ENCODE measurements at regions not wholly inside any gene's neighbourhood (a gene's known extent, or its start where the extent isn't known, plus 50 kb on each side); places are given as distances from the start of the nearest gene placed in this dataset.
"Not testable (repeated sequence)": the region's sequence is repeated elsewhere in the genome, so short reads cannot be mapped to it uniquely, and the experiment has no call there.

DNA sequence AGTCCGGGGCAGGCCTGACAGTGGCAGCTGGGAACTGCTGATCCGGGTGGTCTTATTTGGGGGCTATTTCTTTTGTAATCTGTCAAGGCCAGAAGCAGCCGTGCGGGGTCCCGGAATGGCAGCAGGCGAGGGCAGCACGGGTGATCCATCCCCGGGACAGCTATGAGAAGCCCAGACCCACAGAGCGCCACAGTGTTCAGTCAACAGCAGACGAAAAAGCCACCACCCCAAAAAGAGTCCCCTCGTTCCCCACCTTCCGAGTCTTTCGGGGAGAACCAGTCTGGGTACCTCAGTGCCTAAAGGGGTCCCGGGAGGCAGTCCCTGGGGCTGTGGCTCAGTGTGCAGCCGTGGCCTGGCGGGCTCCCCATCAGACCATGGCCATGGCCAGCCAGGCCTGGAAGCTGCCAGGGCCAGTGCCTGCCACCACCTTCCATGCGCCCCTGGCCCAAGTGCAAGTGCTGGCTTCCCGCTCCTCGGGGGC lies 125.1 kb upstream of the KCTD7 start:
- no peak for DNase-seq (ENCODE audit: low read depth)

DNA sequence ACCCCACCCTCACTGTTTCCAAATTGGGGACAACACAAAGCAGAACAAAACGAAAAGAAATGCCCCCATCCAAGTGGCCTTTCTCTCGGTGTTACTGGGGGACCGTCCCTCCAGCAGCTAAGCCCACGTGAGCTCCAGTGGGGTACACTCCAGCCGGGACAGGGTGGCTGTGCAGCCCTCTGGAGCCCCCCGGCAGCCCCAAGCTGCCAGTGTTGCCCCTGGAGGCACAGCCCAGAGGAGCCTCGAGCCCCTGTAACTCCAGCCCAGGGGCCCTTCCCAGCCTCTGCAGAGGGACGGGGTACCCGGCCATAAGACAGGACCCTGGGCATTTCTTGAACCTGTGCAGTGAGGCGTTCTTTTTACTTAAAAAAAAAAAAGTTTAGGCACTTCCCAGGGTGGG lies 124.5 kb upstream of the KCTD7 start:
- DNase-seq (ENCODE audit: low read depth), result no peak

DNA sequence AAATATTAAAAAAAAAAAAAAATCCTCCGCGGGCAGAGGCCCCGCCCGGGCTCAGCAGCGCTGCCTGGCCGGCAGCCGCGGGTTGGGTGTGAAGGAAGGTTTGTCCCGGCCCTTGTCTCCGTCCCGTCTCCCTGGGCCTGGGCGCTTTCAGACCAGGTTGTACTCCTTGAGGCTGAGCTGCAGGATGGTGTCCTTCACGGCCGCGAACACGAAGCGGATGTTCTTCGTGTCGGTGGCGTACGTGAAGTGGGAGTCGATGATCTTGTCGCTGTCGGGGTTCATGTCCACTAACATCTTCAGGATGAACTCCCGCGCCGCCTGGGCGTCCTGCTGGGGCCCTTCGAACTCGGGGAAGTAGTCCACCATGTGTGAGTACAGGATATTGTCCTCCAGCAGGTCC lies 123.7 kb upstream of the KCTD7 start:
- DNase-seq (ENCODE audit: low read depth), result no peak

DNA sequence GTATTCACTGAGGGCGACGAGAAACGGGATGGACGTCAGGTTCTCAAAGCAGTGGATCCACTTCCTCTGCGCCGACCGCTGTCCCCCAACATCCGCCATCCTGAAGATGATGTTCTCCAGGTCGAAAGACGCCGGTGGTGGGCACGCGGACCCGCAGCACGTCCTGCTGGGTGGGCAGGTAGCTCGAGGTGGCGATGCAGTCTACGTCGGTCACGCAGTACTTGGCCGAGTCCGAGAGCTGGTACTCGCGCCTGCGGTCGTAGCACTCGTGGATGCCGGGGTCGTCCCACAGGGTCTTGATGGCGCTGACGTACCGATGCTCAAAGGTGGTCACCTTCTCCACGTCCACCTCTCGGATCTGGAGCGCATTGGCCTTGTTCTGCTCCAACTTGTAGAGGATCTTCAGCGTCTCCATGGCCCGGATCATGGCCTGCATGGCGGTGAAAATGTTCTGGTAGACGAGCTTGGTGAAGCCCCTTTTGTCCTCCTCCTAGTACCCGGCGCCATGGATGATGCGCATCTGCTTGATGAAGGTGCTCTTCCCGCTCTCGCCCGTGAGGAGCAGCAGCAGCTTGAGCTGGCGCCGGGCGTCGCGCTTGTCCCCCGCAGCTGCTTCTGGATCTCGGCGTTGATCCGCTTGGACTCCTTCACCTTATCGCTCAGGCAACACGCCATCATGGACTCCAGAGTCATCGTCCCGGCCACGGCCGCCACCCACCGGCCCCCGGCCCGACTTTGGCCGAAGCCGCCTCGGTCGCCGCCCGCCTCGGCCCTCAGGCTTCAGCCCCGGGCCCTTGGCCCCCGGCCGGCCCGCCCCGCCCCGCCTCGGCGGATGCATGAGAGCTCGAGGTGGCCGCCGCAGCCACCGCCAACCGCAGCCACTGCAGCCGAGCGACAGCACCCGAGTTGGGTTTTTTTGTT lies 122.9 kb upstream of the KCTD7 start:
- DNase-seq (ENCODE audit: low read depth), result no peak

DNA sequence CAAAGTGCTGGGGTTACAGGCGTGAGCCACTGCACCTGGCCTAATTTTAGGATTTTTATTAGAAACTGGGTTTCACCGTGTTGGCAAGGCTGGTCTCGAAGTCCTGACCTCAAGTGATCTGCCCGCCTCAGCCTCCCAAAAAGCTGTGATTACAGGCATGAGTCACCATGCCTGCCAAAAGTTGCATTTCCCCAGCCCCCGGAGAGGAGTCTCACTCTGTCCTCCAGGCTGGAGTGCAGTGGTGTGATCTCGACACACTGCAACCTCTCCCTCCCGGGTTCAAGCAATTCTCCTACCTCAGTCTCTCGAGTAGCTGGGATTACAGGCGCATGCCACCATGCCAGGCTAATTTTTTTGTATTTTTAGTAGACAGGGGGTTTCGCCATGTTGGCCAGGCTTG lies 122.0 kb upstream of the KCTD7 start:
- DNase-seq (ENCODE audit: low read depth), result not testable (repeated sequence)

DNA sequence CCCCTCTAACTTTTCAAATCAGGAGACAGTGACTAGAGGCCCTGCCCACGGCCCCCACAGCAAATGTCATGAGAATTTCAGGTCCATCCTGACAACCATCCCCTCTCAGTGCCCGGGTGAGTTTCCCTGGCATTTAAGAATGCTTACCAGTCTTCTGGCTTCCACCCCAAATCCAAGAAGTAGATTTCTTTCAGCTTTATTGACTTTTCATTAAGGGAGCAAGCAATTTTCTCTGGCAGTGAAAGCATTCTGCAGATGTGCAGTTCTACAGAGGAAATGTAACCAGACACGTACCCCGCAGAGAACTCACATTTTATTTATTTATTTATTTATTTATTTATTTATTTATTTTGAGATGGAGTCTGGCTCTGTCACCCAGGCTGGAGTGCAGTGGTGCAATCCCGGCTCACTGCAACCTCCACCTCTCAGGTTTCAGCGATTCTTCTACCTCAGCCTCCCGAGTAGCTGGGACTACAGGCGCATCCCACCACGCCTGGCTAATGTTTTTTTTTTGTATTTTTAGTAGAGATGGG lies 120.9 kb upstream of the KCTD7 start:
- no peak for DNase-seq (ENCODE audit: low read depth)

DNA sequence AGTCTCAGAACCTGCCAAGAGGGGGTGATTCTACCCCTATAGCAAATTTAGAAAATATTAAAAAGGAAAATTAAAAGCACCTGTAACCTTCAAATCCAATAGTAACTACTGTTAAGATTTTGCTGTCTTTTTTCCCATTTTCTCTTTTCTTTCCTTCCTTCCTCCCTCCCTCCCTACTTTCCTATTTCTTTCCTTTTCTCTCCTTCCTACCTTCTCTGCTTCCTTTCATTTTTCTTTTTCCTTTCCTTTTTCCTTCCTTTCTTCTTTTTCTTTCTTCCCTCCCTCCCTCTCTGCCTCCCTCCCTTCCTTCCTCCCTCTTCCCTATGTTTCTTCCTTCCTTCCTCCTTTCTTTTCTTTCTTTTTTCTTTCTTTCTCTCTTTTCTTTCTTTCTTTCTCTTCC lies 120.2 kb upstream of the KCTD7 start:
- no peak for DNase-seq (ENCODE audit: low read depth)

DNA sequence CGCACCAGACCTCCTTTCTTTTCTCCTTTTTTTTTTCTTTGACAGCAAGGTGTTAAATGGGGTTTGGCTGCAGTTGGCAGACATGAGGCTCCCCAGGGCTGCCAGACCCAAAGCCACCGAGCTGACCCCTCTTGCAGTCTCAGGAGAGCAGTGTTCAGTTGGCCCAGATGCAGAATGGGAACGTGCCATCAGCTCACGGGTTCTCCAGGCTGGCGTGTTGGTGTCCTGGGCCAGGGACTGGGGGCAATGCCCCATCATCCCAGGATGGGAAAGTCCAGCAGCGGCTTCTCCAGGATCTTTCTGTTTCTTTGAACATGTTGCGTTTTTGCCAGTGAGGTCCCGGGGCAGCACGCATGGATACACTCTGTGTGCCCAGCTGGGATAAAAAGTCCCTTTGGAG lies 114.6 kb upstream of the KCTD7 start:
- no peak for DNase-seq (ENCODE audit: low read depth)

DNA sequence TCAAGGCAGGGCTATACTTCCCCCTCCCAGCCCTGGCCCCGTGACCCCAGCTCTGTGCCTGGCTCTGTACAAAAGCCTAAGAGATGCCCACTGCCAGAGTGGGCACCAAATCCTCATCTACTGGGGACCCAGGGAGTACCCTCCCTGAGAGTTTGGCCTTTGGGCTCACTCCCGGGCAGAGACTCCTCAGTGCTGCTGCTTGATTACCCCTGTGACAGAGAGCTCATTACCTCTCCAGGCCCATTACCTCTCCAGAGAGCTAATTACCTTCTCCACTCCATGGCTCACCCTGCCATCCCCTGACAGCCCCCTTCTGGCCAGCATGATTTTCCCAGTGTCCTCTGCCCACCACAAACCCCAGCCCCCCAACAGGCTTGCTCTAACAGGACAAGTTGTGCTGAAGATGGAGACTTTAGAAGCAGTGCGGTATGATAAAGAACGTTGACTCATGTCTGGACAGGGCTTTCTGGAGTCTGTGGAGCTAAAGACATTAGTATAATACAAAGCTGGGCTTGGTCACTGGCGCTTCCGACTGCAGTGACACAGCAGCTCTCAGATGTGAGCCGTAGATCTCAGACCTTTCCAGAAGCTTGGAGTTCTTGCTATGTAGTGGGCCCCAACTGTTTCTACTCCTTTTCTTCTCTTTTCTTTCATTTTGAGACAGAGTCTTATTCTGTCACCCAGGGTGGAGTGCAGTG lies 111.3 kb upstream of the KCTD7 start:
- DNase-seq (ENCODE audit: low read depth), result no peak

DNA sequence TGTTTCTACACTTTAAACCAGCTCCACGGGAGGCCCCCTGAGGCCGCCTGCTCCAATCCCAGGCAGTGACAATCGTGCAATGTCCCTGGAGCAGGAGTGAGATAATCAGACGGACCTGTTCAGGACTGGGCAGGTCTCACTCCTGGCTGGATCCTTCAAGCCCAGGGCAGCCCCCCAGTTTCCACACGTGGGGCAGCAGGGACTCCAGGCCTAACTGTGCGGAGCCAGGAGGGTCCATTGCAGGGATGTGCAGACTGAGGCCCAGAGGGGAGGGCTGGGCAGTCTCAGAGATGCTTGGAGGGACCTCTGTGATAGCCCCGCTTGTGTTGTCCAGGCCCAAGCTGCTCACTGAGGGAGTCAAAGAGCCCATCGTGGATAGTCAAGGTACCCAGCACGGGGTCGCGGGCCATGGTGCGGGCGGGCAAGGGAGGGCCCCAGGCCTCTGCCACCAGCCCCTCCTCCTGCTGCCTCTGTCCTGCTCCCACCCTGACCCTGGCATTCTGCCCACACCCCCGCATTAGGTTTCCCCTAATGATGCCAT lies 110.5 kb upstream of the KCTD7 start:
- no peak for DNase-seq (ENCODE audit: low read depth)

DNA sequence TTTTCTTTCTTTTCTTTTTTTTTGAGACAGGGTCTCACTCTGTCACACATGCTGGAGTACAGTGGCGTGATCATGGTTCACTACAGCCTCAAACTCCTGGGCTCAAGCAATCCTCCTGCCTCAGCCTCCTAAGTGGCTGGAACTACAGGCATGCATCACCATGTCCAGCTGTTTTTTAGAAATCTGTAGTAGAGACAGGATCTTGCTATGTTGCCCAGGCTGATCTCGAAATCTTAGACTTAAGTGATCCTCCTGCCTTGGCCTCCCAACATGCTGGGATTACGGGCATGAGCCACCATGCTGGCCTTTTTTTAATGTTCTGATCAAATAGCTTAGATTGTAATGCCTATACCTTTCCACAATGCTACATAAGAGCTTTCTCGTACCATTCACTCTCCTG lies 107.0 kb upstream of the KCTD7 start:
- DNase-seq (ENCODE audit: low read depth), result no peak

DNA sequence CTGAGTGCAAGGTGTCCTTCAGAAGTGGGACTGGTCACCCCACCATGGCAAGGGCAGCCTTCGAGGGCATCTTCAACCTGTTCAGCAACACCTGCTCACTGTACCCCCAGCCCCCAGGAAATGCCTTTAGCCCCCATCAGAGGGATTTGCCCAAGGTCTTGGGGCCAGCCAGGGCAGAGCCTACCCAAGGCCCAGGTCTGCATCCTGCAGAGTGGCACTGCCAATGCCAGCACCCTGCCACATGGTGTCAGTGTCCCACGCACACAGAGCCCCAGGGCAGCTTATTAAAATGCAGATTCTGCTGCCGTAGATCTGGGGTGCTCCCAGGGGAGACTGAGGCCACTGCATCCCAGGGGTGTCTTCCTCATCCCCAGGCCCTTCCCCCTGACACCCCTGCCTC lies 106.2 kb upstream of the KCTD7 start:
- DNase-seq (ENCODE audit: low read depth), result no peak

DNA sequence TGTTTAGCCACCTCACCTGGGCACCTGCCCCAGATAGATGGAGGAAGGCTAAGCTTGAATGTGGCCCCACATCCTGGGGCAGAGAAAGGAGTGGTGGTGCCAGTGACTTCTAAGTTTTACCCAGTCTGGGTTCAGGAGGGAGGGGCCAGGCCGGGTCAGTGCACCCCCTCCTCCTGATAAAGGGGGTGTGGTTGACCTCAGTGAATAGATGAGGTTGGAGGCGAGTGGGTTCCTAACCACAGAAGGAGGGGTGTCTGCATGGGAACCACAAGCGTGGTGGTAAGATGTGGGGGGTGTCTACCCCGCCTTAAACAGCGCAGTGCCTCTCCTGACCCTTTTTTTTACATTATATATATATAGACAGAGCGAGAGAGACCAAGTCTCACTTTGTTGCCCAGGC lies 105.3 kb upstream of the KCTD7 start:
- no peak for DNase-seq (ENCODE audit: low read depth)

DNA sequence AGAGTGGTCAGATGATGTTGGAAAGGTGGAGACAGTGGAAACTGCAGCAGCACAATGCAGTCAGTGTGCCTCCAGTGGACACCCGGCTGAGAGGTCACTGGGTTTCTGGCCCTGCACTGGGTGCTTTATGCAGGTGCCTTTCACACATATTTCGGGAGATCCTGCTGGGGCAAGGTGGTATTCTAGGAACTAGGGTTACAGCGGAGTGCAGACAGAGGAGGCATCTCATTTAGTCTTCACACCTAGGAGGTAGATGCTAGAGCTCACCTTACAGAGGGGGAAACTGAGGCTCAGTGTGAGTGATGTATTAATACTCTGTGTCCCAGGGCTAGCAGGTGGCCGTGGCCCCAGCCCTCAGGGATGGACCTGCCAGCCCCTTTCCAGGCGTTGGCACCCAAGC lies 103.9 kb upstream of the KCTD7 start:
- no peak for DNase-seq (ENCODE audit: low read depth)

DNA sequence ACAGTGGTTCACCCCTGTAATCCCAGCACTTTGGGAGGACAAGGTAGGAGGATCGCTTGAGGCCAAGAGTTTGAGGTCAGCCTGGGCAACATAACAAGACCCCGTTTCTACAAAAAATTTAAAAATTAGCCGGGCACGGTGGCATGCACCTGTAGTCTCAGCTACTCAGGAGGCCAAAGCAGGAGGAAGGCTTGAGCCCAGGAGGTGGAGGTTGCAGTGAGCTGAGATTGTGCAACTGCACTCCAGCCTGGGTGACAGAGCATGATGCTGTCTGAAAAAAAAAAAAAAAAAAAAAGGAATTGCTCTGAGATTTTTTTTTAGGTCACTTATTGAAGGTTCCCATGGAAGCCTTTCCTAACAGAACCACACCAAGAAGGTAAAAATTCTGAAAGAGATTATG lies 101.9 kb upstream of the KCTD7 start:
- not testable (repeated sequence) for DNase-seq (ENCODE audit: low read depth)

DNA sequence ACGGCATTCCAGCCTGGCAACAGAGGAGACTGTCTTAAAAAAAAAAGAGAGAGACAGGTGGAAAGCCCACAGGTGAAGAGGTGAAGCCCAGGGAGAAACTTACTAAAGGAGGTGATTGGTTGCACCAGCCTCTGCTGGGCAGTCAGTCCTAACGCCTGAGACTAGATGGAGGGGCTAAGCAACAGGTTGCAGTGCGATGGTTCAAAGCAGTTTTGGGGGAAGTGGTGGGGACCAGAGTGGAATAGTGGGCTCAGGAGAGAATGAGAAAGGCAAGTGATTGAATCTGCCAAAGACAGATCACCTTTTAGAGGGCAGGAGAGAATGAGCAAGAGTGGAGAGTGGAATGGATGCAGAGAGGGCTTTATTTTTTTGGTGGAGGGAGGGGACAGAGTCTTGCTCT lies 100.0 kb upstream of the KCTD7 start:
- no peak for DNase-seq (ENCODE audit: low read depth)

DNA sequence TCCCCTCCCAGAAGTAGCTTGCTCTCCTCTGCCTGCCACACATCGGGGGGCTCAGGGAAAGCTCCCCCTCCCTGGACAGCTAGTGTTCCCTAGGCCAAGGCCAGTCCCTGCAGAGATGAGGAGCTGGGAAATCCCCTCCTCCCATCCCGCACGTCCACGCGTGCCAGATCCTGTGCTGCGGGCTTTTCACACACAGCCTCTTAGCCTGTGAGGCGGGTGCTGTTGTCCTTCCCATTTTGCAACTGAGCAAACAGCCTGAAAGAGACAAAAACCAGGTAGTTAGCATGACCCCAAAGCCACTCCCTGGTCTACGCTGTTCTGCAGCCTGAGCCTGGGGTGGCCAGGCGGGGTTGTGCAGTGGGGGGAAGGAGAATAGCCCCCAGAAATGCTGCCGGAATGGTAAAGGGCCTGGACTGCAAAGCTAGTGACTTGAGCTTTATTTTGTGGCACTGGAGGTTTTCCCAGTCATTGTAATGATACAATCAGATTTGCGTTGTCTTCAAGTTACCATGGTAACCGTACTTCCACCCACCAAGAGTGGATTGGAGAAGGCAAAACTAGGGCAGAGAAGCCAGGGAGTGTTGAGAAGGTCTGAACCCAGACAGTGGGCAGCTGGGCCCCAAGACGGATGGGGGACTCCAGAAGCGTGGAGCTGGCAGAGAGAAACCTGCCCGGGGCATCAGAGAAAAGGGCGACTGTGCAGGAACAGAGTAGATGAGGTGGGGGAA lies 98.6 kb upstream of the KCTD7 start:
- DNase-seq (ENCODE audit: low read depth), result no peak

DNA sequence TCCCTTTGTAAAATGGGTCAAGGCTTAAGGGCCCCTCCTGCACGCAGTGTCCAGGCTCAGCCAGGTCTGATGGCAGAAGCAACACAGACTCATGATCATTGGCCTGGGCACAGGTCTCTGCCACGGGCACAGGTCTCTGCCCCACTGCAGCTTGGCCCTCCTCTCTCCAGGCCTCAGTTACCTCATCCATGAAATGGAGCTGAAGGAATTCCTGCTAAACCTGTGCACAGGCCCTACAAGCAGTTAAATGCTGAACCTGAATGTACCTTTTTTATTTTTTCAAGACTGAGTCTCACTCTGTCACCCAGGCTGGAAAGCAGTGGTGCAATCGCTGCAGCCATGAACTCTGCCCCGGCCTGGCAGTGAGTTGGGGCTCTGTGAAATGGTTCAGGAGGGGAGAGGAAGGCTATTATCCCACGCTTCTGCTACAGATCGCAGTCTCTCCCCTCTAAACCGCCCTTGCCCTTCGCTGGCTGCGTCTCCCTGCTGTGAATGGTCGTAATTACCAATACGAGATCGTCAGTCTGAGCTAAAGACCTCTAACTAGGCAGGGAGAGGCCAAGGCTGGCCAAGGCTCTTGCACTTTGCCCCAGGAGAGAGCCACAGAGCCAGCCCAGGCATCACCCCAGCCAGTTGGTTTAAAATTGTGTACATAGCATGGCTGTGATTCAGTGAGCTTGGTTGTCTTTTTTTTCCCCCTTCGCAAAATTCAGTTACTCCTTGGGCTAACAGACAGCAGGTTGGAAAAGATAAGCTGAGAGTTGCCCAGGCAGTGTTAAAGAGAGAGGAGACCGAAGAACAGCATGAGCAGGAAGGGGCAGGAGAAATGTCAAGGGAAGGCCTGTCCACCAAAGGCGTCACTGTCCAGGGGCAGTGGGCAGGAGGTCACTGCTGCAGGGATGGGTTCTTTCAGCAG lies 93.0 kb upstream of the KCTD7 start:
- no peak for DNase-seq (ENCODE audit: low read depth)

DNA sequence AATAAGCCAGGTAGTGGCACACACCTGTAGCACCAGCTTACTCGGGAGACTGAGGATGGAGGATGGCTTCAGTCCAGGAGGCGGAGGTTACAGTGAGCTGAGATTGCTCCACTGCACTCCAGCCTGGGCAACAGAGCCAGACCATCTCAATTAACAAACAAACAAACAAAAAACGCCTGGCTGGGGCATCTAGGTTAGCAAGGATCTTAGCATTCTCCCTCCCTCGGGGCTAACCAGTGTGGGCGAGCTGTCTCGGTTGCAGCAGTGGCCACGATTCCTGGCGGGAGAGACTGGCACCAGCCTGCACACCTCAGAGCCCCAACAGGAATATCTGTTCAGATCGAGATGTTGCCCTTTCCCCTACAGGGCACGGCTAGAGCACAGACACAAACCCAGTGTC lies 91.3 kb upstream of the KCTD7 start:
- DNase-seq (ENCODE audit: low read depth), result no peak

DNA sequence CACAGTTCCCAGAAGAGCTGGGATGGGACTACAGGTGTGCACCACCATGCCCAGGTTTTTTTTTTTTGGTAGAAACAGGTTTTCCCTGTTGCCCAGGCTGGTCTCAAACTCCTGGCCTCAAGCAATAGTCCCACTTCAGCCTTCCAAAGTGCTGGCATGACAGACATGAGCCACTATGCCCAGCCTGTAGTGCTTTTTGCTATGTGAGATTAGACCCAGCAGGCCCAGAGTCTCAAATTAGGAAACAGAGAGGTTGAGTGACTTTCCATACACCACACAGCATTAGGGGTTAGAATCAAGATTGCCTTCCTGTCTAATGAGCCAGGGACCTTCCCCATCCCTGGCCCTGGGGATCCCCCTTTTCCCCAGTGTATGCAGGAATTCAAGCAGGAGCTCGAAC lies 90.8 kb upstream of the KCTD7 start:
- DNase-seq (ENCODE audit: low read depth), result no peak

DNA sequence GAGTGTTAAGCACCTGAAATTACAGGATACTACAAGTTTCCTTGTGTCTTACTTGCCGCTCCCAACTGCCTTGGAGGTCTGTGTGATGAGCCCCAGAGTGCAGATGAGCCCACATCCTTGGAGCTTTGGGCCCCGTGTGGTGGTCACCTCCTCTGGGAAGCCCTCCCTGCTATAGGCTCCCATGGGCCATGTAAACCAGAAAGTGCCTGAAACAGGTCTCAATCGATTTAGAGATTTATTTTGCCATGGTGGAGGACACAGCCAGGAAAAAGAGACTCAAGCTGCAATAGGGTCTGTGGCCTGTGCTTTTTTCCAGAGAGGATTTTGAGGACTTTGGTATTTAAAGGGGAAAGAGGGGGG lies 89.4 kb upstream of the KCTD7 start:
- DNase-seq (ENCODE audit: low read depth), result no peak

Data from HS-27A (cell line).